ENCODE measurements at regions not wholly inside any gene's neighbourhood (a gene's known extent, or its start where the extent isn't known, plus 50 kb on each side); places are given as distances from the start of the nearest gene placed in this dataset.
A peak's percentile ranks its signal among the peaks of the same experiment; 100 is the strongest.

GRCh38 chr10:130637089-130637676 lies 501.0 kb downstream of the GLRX3 start:
- DNase-seq = no peak

GRCh38 chr10:130638991-130639390 lies 502.8 kb downstream of the GLRX3 start:
- DNase-seq = no peak

GRCh38 chr10:130642926-130643325 lies 506.7 kb downstream of the GLRX3 start:
- DNase-seq = no peak

GRCh38 chr10:130647341-130647740 lies 511.1 kb downstream of the GLRX3 start:
- DNase-seq = no peak

GRCh38 chr10:130648807-130649206 lies 512.6 kb downstream of the GLRX3 start:
- DNase-seq = no peak

GRCh38 chr10:130652544-130652943 lies 516.4 kb downstream of the GLRX3 start:
- no peak for DNase-seq

GRCh38 chr10:130652964-130653578 lies 516.9 kb downstream of the GLRX3 start:
- no peak for DNase-seq

GRCh38 chr10:130654726-130655125 lies 518.5 kb downstream of the GLRX3 start:
- DNase-seq = no peak

GRCh38 chr10:130655313-130656186 lies 519.4 kb downstream of the GLRX3 start:
- DNase-seq = no peak

GRCh38 chr10:130656187-130656575 lies 520.0 kb downstream of the GLRX3 start:
- DNase-seq = no peak

GRCh38 chr10:130656582-130657133 lies 520.5 kb downstream of the GLRX3 start:
- DNase-seq = no peak

GRCh38 chr10:130658687-130659290 lies 522.6 kb downstream of the GLRX3 start:
- no peak for DNase-seq

GRCh38 chr10:130659528-130659927 lies 523.3 kb downstream of the GLRX3 start:
- no peak for DNase-seq

- no peak for DNase-seq
Observed at GRCh38 chr10:130660266-130660665, 524.1 kb downstream of the GLRX3 start.

- DNase-seq = no peak
Observed at GRCh38 chr10:130661419-130661818, 525.2 kb downstream of the GLRX3 start.

GRCh38 chr10:130662775-130663174 lies 526.6 kb downstream of the GLRX3 start:
- DNase-seq = no peak

GRCh38 chr10:130664526-130664925 lies 528.3 kb downstream of the GLRX3 start:
- no peak for DNase-seq

GRCh38 chr10:130666215-130666614 lies 530.0 kb downstream of the GLRX3 start:
- DNase-seq = no peak

GRCh38 chr10:130686689-130687300 lies 550.6 kb downstream of the GLRX3 start:
- peak; percentile 11 for DNase-seq

GRCh38 chr10:130687566-130687965 lies 551.4 kb downstream of the GLRX3 start:
- no peak for DNase-seq

- no peak for DNase-seq
Observed at GRCh38 chr10:130689743-130690626, 553.8 kb downstream of the GLRX3 start.

- no peak for DNase-seq
Observed at GRCh38 chr10:130691776-130692175, 555.6 kb downstream of the GLRX3 start.

Measured in NCI-H2029 (cell line).